Keratinocyte (primary cell): ENCODE measurements at regions not wholly inside any gene's neighbourhood (a gene's known extent, or its start where the extent isn't known, plus 50 kb on each side); places are given as distances from the start of the nearest gene placed in this dataset.

Source experiments
- EZH2 ChIP-seq: IDR thresholded peaks from one replicate; pipeline ENCODE4 v1.6.1; 2012; ENCODE audit warnings: inconsistent platforms, mild to moderate bottlenecking, low read length, moderate library complexity
- TF ChIP-seq, protein P1 (sequence below), 3 experiments: IDR thresholded peaks in 1 of 3; conservative IDR thresholded peaks in 1 of 3; optimal IDR thresholded peaks in 1 of 3; 2 replicates in 2 of 3; 3 replicates in 1 of 3; pipeline versions ENCODE3 to v1.5.1; 2011; ENCODE audit warnings: low read length in 3 of 3, mild to moderate bottlenecking in 3 of 3, moderate library complexity in 2 of 3, control low read depth in 1 of 3, inconsistent platforms in 1 of 3; ENCODE audit not compliant: insufficient read depth in 2 of 3; ENCODE audit errors: extremely low read depth in 1 of 3

DNA sequence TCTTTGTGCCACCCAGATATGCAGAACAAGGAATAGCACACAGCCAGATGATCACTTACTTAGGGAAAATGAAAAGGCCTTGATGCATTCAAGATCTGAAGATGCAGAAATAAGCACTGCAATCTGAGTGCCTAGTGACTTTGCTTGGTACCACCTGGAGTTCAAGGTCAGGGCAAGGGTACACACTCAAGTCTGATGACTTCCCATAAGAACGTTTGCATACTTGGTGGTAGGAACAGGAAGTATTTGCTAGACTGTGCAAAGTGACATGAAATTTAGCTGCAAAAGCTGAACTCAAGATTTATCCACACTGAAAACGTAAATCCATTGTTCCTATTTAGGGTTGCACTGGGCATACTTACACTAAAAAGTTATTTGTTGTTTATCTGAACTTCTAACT, 177.1 kb downstream of the PIK3R1 start:
- TF ChIP-seq, protein P1, sequence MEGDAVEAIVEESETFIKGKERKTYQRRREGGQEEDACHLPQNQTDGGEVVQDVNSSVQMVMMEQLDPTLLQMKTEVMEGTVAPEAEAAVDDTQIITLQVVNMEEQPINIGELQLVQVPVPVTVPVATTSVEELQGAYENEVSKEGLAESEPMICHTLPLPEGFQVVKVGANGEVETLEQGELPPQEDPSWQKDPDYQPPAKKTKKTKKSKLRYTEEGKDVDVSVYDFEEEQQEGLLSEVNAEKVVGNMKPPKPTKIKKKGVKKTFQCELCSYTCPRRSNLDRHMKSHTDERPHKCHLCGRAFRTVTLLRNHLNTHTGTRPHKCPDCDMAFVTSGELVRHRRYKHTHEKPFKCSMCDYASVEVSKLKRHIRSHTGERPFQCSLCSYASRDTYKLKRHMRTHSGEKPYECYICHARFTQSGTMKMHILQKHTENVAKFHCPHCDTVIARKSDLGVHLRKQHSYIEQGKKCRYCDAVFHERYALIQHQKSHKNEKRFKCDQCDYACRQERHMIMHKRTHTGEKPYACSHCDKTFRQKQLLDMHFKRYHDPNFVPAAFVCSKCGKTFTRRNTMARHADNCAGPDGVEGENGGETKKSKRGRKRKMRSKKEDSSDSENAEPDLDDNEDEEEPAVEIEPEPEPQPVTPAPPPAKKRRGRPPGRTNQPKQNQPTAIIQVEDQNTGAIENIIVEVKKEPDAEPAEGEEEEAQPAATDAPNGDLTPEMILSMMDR (optimal IDR thresholded peaks at IDR 0.05 in 1 of 3, IDR thresholded peaks at IDR 0.05 in 1 of 3, conservative IDR thresholded peaks at IDR 0.05 in 1 of 3; ENCODE audit: extremely low read depth in 1 of 3, insufficient read depth in 2 of 3, low read length in 3 of 3) = no peak
- TF ChIP-seq EZH2 = no peak
